HepG2 (cell line): ENCODE measurements at regions not wholly inside any gene's neighbourhood (a gene's known extent, or its start where the extent isn't known, plus 50 kb on each side); places are given as distances from the start of the nearest gene placed in this dataset.
"Not testable (repeated sequence)": the region's sequence is repeated elsewhere in the genome, so short reads cannot be mapped to it uniquely, and the experiment has no call there.

Source experiments
- ATAC-seq: fragments of 200-7000 bp; cut with Tn5 transposase; 3 replicates; pipeline ENCODE4 v1.9.1; 2020; ENCODE audit warnings: mild to moderate bottlenecking, moderate library complexity
- BruUV-seq: library from RNA; stranded (reverse); fragments of 400-500 nt; replicated peaks from 2 replicates; lab custom pipeline; 2021; lab: Mats Ljungman, UMichigan
- CTCF ChIA-PET: fragments of 300-600 bp; formaldehyde crosslinking; extraction: SDS; loops from one replicate; lab custom pipeline; 2021; ENCODE audit warnings: low total read pairs, inconsistent platforms, low intra/inter-chr PET ratio; lab: Yijun Ruan, JAX
- POLR2A ChIA-PET: fragments of 350-600 bp; sonication (Branson Sonifier 250); formaldehyde crosslinking; loops from one replicate; lab custom pipeline; 2020; ENCODE audit warnings: antibody characterized with exemption, inconsistent platforms; lab: Yijun Ruan, JAX
- DNase-seq: peaks from one replicate; pipeline ENCODE4 v3.0.0-alpha.2; 2015; ENCODE audit warnings: low spot score
- FAIRE-seq: peaks from 3 replicates; lab custom pipeline; 2011; peaks lifted over from hg19 to GRCh38; lab: Jason Lieb, UNC
- H2AFZ ChIP-seq: one replicate; pipeline ENCODE4 v1.6.1; 2011; ENCODE audit warnings: low read length, inconsistent platforms
- H3K27ac ChIP-seq: fragments of 300-600 bp; 3 replicates; pipeline ENCODE4 v1.8.0; 2011; ENCODE audit warnings: mixed run types, mild to moderate bottlenecking, mixed read lengths, low read length, inconsistent platforms; ENCODE audit not compliant: insufficient read depth; ENCODE audit errors: extremely low read length
- H3K27me3 ChIP-seq, 2 experiments: fragments of 200-600 bp in 1 of 2; 2 replicates in 1 of 2; 3 replicates in 1 of 2; pipeline versions ENCODE4 v1.6.0 to v1.8.0; 2011; ENCODE audit warnings: low read length in 2 of 2, mild to moderate bottlenecking in 2 of 2, moderate library complexity in 2 of 2, inconsistent platforms in 1 of 2; ENCODE audit not compliant: insufficient read depth in 2 of 2, control insufficient read depth in 1 of 2
- H3K36me3 ChIP-seq, 2 experiments: fragments of 200-600 bp in 1 of 2; replicated peaks in 1 of 2; 2 replicates in 1 of 2; 3 replicates in 1 of 2; pipeline versions ENCODE4 v1.5.1 to v1.8.0; 2011; ENCODE audit warnings: low read length in 2 of 2, inconsistent platforms in 1 of 2; ENCODE audit not compliant: insufficient read depth in 2 of 2, control insufficient read depth in 1 of 2
- H3K4me1 ChIP-seq: 2 replicates; pipeline ENCODE4 v1.5.1; 2012; ENCODE audit warnings: low read length, inconsistent platforms; ENCODE audit not compliant: insufficient read depth
- H3K4me2 ChIP-seq: 2 replicates; pipeline ENCODE4 v1.6.0; 2011; ENCODE audit warnings: low read depth, low read length, inconsistent platforms
- H3K4me3 ChIP-seq, 3 experiments: fragments of 200-600 bp in 1 of 3; sonication (generic), shearing (Covaris generic) in 1 of 3; replicated peaks in 1 of 3; 2 replicates each; pipeline ENCODE4 v1.5.1; 2011 to 2016; ENCODE audit warnings: low read length in 3 of 3, inconsistent platforms in 2 of 3, low read depth in 2 of 3, mild to moderate bottlenecking in 2 of 3, control low read depth in 1 of 3, mixed read lengths in 1 of 3; ENCODE audit not compliant: insufficient read depth in 1 of 3
- H3K79me2 ChIP-seq: one replicate; pipeline ENCODE4 v1.6.1; 2011; ENCODE audit warnings: low read length, inconsistent platforms; ENCODE audit not compliant: insufficient read depth
- H3K9ac ChIP-seq: 2 replicates; pipeline ENCODE4 v1.6.0; 2011; ENCODE audit warnings: mild to moderate bottlenecking, low read depth, low read length, inconsistent platforms; ENCODE audit not compliant: insufficient read depth
- H3K9me3 ChIP-seq: 2 replicates; pipeline ENCODE4 v1.5.1; 2012; ENCODE audit warnings: mild to moderate bottlenecking, low read length
- H4K20me1 ChIP-seq: 2 replicates; pipeline ENCODE4 v1.6.0; 2011; ENCODE audit warnings: inconsistent platforms, mild to moderate bottlenecking, low read length, moderate library complexity; ENCODE audit not compliant: insufficient read depth
- WGBS: methylation state at CpG from one replicate; pipeline ENCODE4 v1.1.6; 2017; ENCODE audit warnings: low lambda C conversion rate; 5-methylcytosine and 5-hydroxymethylcytosine counted together
- in situ Hi-C: cut with HindIII; loops from 2 replicates; pipeline ENCODE4 v1.10.0; 2017; ENCODE audit warnings: low pct_unique_long_range_greater_than_20kb; ENCODE audit not compliant: extremely low pct_ligation_motif_present
- intact Hi-C: fragments of 100-400 bp; cut with micrococcal nuclease; formaldehyde crosslinking; loops from one replicate; pipeline ENCODE4 v1.10.0; 2022; ENCODE audit not compliant: unreplicated experiment

- BruUV-seq, H3K79me2 ChIP-seq, CTCF ChIA-PET, H3K4me1 ChIP-seq, H3K27ac ChIP-seq, in situ Hi-C loops, ATAC-seq, intact Hi-C loops, H3K4me2 ChIP-seq, FAIRE-seq, H3K36me3 ChIP-seq, H3K4me3 ChIP-seq, H4K20me1 ChIP-seq, DNase-seq, H3K27me3 ChIP-seq, POLR2A ChIA-PET, H3K9ac ChIP-seq, H2AFZ ChIP-seq: not testable (repeated sequence)
- H3K9me3 ChIP-seq = peaks cover 97% of the 10 kb centered on the region
- 12% methylated on average over 8 of the region's 8 CpGs for WGBS
Measured at GRCh38 chr21:9740177-9740941, 781.0 kb upstream of the TPTE start.

DNA sequence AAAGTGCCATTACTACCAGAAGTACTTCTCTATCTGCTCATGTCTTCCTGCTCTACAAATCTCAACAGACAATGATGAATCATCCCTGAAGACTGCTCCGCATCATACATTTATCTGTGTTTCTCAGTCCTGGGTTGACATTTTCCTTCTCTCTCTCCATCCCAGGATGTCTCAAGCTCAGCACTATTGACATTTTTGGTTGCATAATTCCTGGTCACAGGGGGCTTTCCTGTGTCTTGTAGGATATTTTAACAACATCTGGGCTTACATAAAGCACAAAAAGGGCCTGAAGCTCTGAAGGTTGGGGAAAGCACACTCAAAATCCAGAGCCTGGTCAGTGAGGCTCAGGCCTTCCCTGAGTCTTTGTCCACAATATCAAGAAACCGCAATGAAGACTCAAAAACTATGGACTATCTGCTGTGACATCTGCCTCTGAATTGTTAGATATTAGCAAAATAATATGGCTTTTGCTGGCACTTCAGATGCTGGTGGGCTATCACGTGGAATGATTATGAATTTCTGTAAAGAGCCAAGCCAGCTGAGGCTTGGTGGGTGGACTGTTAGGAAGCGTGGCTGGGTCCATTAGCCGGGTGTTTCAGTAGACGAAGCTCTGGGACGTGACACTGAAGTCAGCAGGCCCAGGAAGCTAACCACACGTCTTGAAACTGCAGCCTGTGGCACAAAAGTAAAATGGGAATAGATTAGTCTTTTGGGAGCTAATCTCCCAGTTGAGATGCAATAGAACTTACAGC lies 780.2 kb upstream of the TPTE start:
- H3K9ac ChIP-seq, intact Hi-C loops, H3K79me2 ChIP-seq, BruUV-seq, H3K36me3 ChIP-seq, H3K27ac ChIP-seq, H4K20me1 ChIP-seq, ATAC-seq, CTCF ChIA-PET, DNase-seq, H3K4me2 ChIP-seq, H3K27me3 ChIP-seq, in situ Hi-C loops, H3K4me3 ChIP-seq, H2AFZ ChIP-seq, POLR2A ChIA-PET, H3K4me1 ChIP-seq, FAIRE-seq: not testable (repeated sequence)
- WGBS = 16% methylated on average over 8 of the region's 8 CpGs
- H3K9me3 ChIP-seq = peaks cover 97% of the 10 kb centered on the region

DNA sequence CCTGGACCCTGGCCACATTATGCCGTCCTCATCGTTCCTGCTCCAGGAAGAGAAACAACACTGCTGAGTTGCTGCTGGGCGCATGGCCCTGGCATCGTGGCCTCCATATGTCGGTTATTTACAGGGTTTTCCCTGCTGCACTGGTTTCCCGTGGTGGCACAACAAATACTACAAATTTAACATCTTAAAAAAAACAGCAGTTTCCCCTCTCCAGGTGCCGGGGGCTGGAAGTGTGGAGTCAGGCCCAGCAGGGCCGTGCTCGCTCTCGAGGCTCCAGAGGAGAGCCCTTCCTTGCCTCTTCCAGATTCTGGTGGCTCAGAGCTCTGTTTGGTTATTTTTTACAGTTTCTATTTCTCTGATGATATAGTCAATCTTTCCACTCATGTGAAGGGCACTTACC lies 777.8 kb upstream of the TPTE start:
- H2AFZ ChIP-seq, H3K9ac ChIP-seq, CTCF ChIA-PET, H3K4me3 ChIP-seq, FAIRE-seq, H4K20me1 ChIP-seq, ATAC-seq, POLR2A ChIA-PET, H3K4me2 ChIP-seq, H3K36me3 ChIP-seq, H3K27me3 ChIP-seq, in situ Hi-C loops, DNase-seq, intact Hi-C loops, H3K79me2 ChIP-seq, H3K27ac ChIP-seq, BruUV-seq, H3K4me1 ChIP-seq: not testable (repeated sequence)
- peaks cover 96% of the 10 kb centered on the region for H3K9me3 ChIP-seq
- 21% methylated on average over 10 of the region's 10 CpGs for WGBS

DNA sequence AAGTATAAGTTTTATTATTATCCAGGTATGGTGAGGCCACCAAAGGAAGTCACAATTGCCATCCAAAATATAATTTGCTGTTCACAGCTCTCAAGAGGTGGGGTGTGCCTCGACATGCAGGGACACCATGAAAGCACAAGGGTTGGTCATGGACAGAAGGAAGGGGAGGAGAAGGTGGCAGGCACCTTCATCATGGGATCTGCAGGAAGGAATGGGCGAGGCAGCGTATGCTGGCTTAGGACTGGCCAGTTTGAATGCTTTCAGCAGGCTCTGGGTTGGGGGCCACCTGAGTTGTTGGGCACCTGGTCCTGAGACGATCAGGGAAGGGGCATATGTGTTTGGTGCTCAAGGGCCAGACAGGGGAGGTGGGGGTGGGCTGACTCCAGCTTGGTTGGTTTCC lies 777.2 kb upstream of the TPTE start:
- ATAC-seq, DNase-seq, H3K27me3 ChIP-seq, POLR2A ChIA-PET, H3K9ac ChIP-seq, CTCF ChIA-PET, H3K4me2 ChIP-seq, H4K20me1 ChIP-seq, FAIRE-seq, BruUV-seq, H3K4me1 ChIP-seq, H3K36me3 ChIP-seq, H3K4me3 ChIP-seq, intact Hi-C loops, H3K79me2 ChIP-seq, in situ Hi-C loops, H2AFZ ChIP-seq, H3K27ac ChIP-seq: not testable (repeated sequence)
- under 1% methylated on average over 4 of the region's 4 CpGs for WGBS
- H3K9me3 ChIP-seq = peaks cover 95% of the 10 kb centered on the region
